GM23338 (cell line): ENCODE measurements at regions not wholly inside any gene's neighbourhood (a gene's known extent, or its start where the extent isn't known, plus 50 kb on each side); places are given as distances from the start of the nearest gene placed in this dataset.

Experiments
- ATAC-seq: fragments of 200-7000 bp; cut with Tn5 transposase; 3 replicates; pipeline ENCODE4 v1.9.1; 2020
- DNase-seq: peaks from one replicate; pipeline ENCODE4 v3.0.0-alpha.2; 2015; ENCODE audit warnings: low spot score
- H2AFZ ChIP-seq: fragments of 200-600 bp; sonication (generic); 2 replicates; pipeline ENCODE4 v1.8.0; 2016; ENCODE audit warnings: antibody characterized with exemption, mild to moderate bottlenecking, moderate library complexity
- H3F3A ChIP-seq: fragments of 200-600 bp; sonication (generic); replicated peaks from 2 replicates; pipeline ENCODE4 v1.8.0; 2017; ENCODE audit warnings: antibody characterized with exemption, mixed run types, low read depth
- H3K27ac ChIP-seq: fragments of 200-600 bp; sonication (generic); 2 replicates; pipeline ENCODE4 v1.6.1; 2016; ENCODE audit warnings: low read depth
- H3K27me3 ChIP-seq: fragments of 200-600 bp; sonication (generic); 2 replicates; pipeline ENCODE4 v1.8.0; 2016; ENCODE audit warnings: mild to moderate bottlenecking, mixed run types, moderate library complexity; ENCODE audit not compliant: insufficient read depth
- H3K36me3 ChIP-seq: fragments of 200-600 bp; sonication (generic); 2 replicates; pipeline ENCODE4 v1.8.0; 2016; ENCODE audit warnings: mild to moderate bottlenecking; ENCODE audit not compliant: insufficient read depth
- H3K4me1 ChIP-seq: fragments of 200-600 bp; sonication (generic); 2 replicates; pipeline ENCODE4 v1.8.0; 2016; ENCODE audit warnings: mild to moderate bottlenecking, moderate library complexity; ENCODE audit not compliant: insufficient read depth
- H3K4me2 ChIP-seq: fragments of 200-600 bp; sonication (generic); 2 replicates; pipeline ENCODE4 v1.7.1; 2017; ENCODE audit warnings: mixed run types
- H3K4me3 ChIP-seq: fragments of 200-600 bp; sonication (generic); 2 replicates; pipeline ENCODE4 v1.6.1; 2016; ENCODE audit warnings: mixed run types
- H3K79me2 ChIP-seq: fragments of 200-600 bp; sonication (generic); replicated peaks from 2 replicates; pipeline ENCODE4 v1.8.0; 2017; ENCODE audit warnings: mild to moderate bottlenecking; ENCODE audit not compliant: insufficient read depth
- H3K9me2 ChIP-seq: fragments of 200-600 bp; sonication (generic); 2 replicates; pipeline ENCODE4 v1.8.0; 2017; ENCODE audit not compliant: insufficient read depth
- H4K20me1 ChIP-seq: fragments of 200-600 bp; sonication (generic); replicated peaks from 2 replicates; pipeline ENCODE4 v1.8.0; 2017; ENCODE audit warnings: mild to moderate bottlenecking; ENCODE audit not compliant: insufficient read depth
- H3K27ac Mint-ChIP-seq: 2 replicates; pipeline ENCODE4 v1.8.0; 2020; ENCODE audit warnings: inconsistent platforms, mild to moderate bottlenecking, moderate library complexity, mixed read lengths
- H3K27me3 Mint-ChIP-seq: 3 replicates; pipeline ENCODE4 v1.8.0; 2022; ENCODE audit warnings: low read depth, mild to moderate bottlenecking, moderate library complexity, mixed read lengths, inconsistent platforms; ENCODE audit not compliant: insufficient read depth, poor library complexity
- H3K36me3 Mint-ChIP-seq: 3 replicates; pipeline ENCODE4 v1.8.0; 2021; ENCODE audit warnings: low read depth, mild to moderate bottlenecking, inconsistent platforms, moderate library complexity, mixed read lengths
- H3K4me1 Mint-ChIP-seq: 3 replicates; pipeline ENCODE4 v1.8.0; 2020; ENCODE audit warnings: mild to moderate bottlenecking, inconsistent platforms, mixed read lengths
- H3K4me3 Mint-ChIP-seq: 3 replicates; pipeline ENCODE4 v1.8.0; 2021; ENCODE audit warnings: moderate library complexity, mild to moderate bottlenecking, inconsistent platforms, mixed read lengths
- H3K9me3 Mint-ChIP-seq: 3 replicates; pipeline ENCODE4 v1.8.0; 2020; ENCODE audit warnings: moderate library complexity, mild to moderate bottlenecking, inconsistent platforms, mixed read lengths
- CREB1 ChIP-seq: fragments of 250-450 bp; sonication (Bioruptor Pico); IDR thresholded peaks from 2 replicates; pipeline ENCODE4 v1.5.0; 2020; ENCODE audit warnings: low read depth, mild to moderate bottlenecking, moderate library complexity
- EZH2phosphoT487 ChIP-seq: fragments of 200-600 bp; sonication (generic); IDR thresholded peaks from one replicate; pipeline ENCODE4 v1.8.1; 2018; ENCODE audit warnings: antibody characterized with exemption; ENCODE audit not compliant: unreplicated experiment
- JUNB ChIP-seq: IDR thresholded peaks from one replicate; pipeline ENCODE4 v1.6.1; 2016; ENCODE audit warnings: antibody characterized with exemption; ENCODE audit not compliant: unreplicated experiment
- NANOG ChIP-seq: IDR thresholded peaks from 2 replicates; pipeline ENCODE4 v1.6.1; 2016; ENCODE audit warnings: antibody characterized with exemption, borderline replicate concordance
- STAT1 ChIP-seq: IDR thresholded peaks from one replicate; pipeline ENCODE4 v1.6.1; 2016; ENCODE audit warnings: antibody characterized with exemption; ENCODE audit not compliant: unreplicated experiment
- ZNF114 ChIP-seq: fragments of 250-450 bp; sonication (Bioruptor Pico); IDR thresholded peaks from 2 replicates; pipeline ENCODE4 v1.5.0; 2020; ENCODE audit warnings: mild to moderate bottlenecking, moderate library complexity
- ZNF331 ChIP-seq: fragments of 250-450 bp; sonication (Bioruptor Pico); IDR thresholded peaks from 2 replicates; pipeline ENCODE4 v1.5.0; 2020; ENCODE audit warnings: low read depth, mild to moderate bottlenecking, moderate library complexity
- ZNF462 ChIP-seq: fragments of 250-450 bp; sonication (Bioruptor Pico); IDR thresholded peaks from 2 replicates; pipeline ENCODE4 v1.5.0; 2020; ENCODE audit warnings: mild to moderate bottlenecking, moderate library complexity

DNA sequence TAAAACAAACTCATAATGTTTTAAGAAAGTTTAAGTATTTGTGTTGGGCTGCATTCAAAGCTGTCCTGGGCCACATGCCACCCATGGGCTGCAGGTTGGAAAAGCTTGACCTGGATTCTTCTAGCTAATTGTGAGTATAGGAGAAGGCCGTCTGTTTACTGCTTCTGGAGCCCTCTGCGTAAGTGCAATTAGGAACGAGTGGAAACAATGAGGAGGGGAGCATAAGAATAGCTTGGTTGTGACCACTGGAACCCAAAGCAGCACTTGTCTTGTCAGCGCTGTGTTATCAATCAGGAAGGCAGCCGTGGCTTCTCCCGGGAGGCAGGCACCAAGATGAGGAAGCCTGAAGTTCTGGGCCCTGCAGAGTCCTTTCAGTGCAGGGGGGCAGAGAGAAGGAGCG lies 110.4 kb upstream of the MBNL2 start (continued):
- TF ChIP-seq ZNF462 (CRISPR knock-in tag), result no peak
- TF ChIP-seq STAT1, result no peak
- TF ChIP-seq EZH2phosphoT487, result no peak
- TF ChIP-seq JUNB, result no peak

DNA sequence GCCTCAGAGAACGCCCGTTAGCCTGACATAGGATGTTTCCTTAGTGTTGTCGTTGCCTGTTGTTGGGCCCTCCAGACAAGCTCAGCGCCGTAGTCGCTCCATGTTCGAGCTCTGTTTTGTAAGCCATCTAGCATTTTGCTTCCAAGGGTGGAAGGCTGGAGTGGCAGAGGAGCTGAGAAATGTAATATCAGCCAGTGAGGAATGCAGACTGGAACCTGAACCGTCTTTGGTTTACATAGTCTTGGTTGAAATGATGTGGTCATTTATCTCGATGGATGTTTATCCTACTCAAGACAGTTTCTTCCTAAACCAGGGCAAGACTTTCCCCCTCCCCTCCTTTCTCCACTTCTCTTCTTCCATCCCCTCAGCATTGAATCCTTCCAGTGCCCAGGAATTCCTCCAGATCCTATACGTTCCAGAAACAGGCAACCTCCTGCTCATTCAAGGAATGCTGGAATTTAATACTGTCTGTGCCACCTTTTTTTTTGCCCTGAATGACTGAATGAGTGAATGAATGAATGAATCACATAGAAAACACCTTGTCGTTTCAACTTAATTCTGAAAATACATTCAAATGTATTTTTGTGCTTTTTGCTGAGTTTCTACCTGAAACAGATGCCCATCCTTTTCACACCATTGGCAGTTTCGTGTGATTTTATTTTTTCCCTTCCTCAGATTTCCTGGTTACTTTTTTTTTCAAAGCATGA lies 109.5 kb upstream of the MBNL2 start:
- no peaks in the 10 kb centered on the region for H3F3A ChIP-seq
- no peak overlapping the region for H3K4me2 ChIP-seq
- DNase-seq (no peak), ATAC-seq (no peak)
- H3K36me3 ChIP-seq, result no peaks in the 10 kb centered on the region
- 0 out of 2 replicates have a peak, but pooled peaks cover 7% of the 10 kb centered on the region for H3K27me3 ChIP-seq
- Mint-ChIP-seq H3K27me3 (peaks cover 4% of the 10 kb centered on the region), H3K4me3 (no peak overlapping the region), H3K27ac (no peak overlapping the region), H3K36me3 (no peaks in the 10 kb centered on the region), H3K4me1 (peaks cover 27% of the 10 kb centered on the region), H3K9me3 (no peaks in the 10 kb centered on the region)
- H3K4me1 ChIP-seq, result peaks cover 10% of the 10 kb centered on the region; the same call in 1 of the 2 replicates
- H3K79me2 ChIP-seq, result no peaks in the 10 kb centered on the region
- H3K9me2 ChIP-seq, result peaks cover 2% of the 10 kb centered on the region; the same call in 1 of the 2 replicates
- no peak for TF ChIP-seq CREB1 (CRISPR knock-in tag)
- no peak for TF ChIP-seq STAT1
- TF ChIP-seq ZNF331 (CRISPR knock-in tag), result no peak
- TF ChIP-seq ZNF114 (CRISPR knock-in tag), result no peak
- TF ChIP-seq NANOG, result no peak
- H3K27ac ChIP-seq, result no peak overlapping the region
- H3K4me3 ChIP-seq, result no peak overlapping the region
- H2AFZ ChIP-seq, result no peak overlapping the region
- no peaks in the 10 kb centered on the region for H4K20me1 ChIP-seq
